Heart left ventricle (tissue), 16 donors: ENCODE measurements at regions not wholly inside any gene's neighbourhood (a gene's known extent, or its start where the extent isn't known, plus 50 kb on each side); places are given as distances from the start of the nearest gene placed in this dataset.

Experiments
- ATAC-seq, 4 donors: fragments of 200-7000 bp; cut with Tn5 transposase; one replicate each; pipeline ENCODE4 v1.9.1; 2020 to 2022; ENCODE audit warnings: moderate library complexity in 4 of 4, mild to moderate bottlenecking in 3 of 4, moderate number of reproducible peaks in 1 of 4
- DNase-seq, 5 donors: peaks; one replicate each; pipeline ENCODE4 v3.0.0-alpha.2; 2020
- H3K27ac ChIP-seq, 12 donors: fragments of 200-600 bp; sonication (generic) in 4 of 12; one replicate each; pipeline versions ENCODE4 v1.5.0 to v1.8.0; 2016 to 2022; ENCODE audit warnings: mild to moderate bottlenecking in 2 of 12
- H3K27me3 ChIP-seq, 9 donors: fragments of 200-600 bp; sonication (generic) in 2 of 9; one replicate each; pipeline versions ENCODE4 v1.5.1 to v1.8.0; 2016 to 2022; ENCODE audit warnings: mild to moderate bottlenecking in 3 of 9
- H3K36me3 ChIP-seq, 9 donors: fragments of 200-600 bp; sonication (generic) in 2 of 9; one replicate each; pipeline versions ENCODE4 v1.5.0 to v1.8.0; 2018 to 2022; ENCODE audit warnings: mild to moderate bottlenecking in 2 of 9
- H3K4me1 ChIP-seq, 12 donors: fragments of 200-600 bp; sonication (generic) in 4 of 12; one replicate each; pipeline versions ENCODE4 v1.5.0 to v1.8.0; 2016 to 2022; ENCODE audit warnings: mild to moderate bottlenecking in 3 of 12
- H3K4me3 ChIP-seq, 12 donors: fragments of 200-600 bp; sonication (generic) in 4 of 12; one replicate each; pipeline versions ENCODE4 v1.5.0 to v1.8.0; 2017 to 2022; ENCODE audit warnings: mild to moderate bottlenecking in 9 of 12, moderate library complexity in 4 of 12
- H3K9me3 ChIP-seq, 12 donors: fragments of 200-600 bp; sonication (generic) in 4 of 12; one replicate each; pipeline versions ENCODE4 v1.5.0 to v1.8.0; 2016 to 2022; ENCODE audit warnings: mild to moderate bottlenecking in 1 of 12
- POLR2A ChIP-seq, 2 donors: fragments of 450-650 bp; IDR thresholded peaks; one replicate each; pipeline ENCODE4 v1.6.1; 2017; ENCODE audit warnings: antibody characterized with exemption in 2 of 2, mild to moderate bottlenecking in 2 of 2, moderate library complexity in 2 of 2
- WGBS, 4 donors: extraction: QIAGEN DNeasy Blood & Tissue Kit in 2 of 4; methylation state at CpG; one replicate each; pipeline versions ENCODE4 v1.1.5 to v1.1.7; 2013 to 2018; 5-methylcytosine and 5-hydroxymethylcytosine counted together
- intact Hi-C, 10 donors: fragments of 100-400 bp; cut with DNase I; formaldehyde crosslinking; loops; one replicate each; pipeline versions ENCODE4 v1.11.1 to v1.14.2; 2022
- TF ChIP-seq, protein P1 (sequence below), 12 donors: fragments of 200-600 bp; sonication (generic) in 4 of 12; IDR thresholded peaks; one replicate each; pipeline versions ENCODE4 v1.5.0 to v1.8.0; 2018 to 2022; ENCODE audit warnings: antibody characterized with exemption in 12 of 12, mild to moderate bottlenecking in 5 of 12
- donor health status: ischemic (EF 13 %, LVEDD 7.1; RV severe dilation, severe dysfunction).
- donor health status: healthy with polysubstance abuse.
- donor health status: DM: no; HTN: yes; CAD: no.
- donor health status: DM: no; HTN: no; CAD: no.
- donor health status: ischemic (EF 25% LVEDD 6.9; RV normal size, moderate dysfunction).
- donor health status: ischemic (EF 25% LVEDD 5.7; RV mildly dilated, moderate dysfunction).
- donor health status: healthy.
- donor health status: DM: yes; HTN: yes; CAD: no.
- donor health status: ischemic (EF 35%, LVEDD 5.7; RV mildly dilated, moderate dysfunction).
- donor health status: nonischemic (EF 11% LVEDD 7.7; RV severe dilation, severe dysfunction).
- donor health status: DM: yes; HTN: yes; CAD: no.
- donor health status: PGD.
- donor health status: ischemic (EF 29% LVEDD 5.4; RV normal size, mild dysfunction).
- donor health status: nonischemic (EF 23%, LVEDD 6.1; RV moderate dilation, normal function).

- Histone ChIP-seq H3K4me3 (no peak overlapping the region), H3K36me3 (no peaks in the 10 kb centered on the region), H3K27me3 (no peaks in the 10 kb centered on the region), H3K4me1 (no peaks in the 10 kb centered on the region), H3K27ac (no peak overlapping the region), H3K9me3 (no peaks in the 10 kb centered on the region)
- ATAC-seq (no peak), DNase-seq (no peak)
- TF ChIP-seq, protein P1, sequence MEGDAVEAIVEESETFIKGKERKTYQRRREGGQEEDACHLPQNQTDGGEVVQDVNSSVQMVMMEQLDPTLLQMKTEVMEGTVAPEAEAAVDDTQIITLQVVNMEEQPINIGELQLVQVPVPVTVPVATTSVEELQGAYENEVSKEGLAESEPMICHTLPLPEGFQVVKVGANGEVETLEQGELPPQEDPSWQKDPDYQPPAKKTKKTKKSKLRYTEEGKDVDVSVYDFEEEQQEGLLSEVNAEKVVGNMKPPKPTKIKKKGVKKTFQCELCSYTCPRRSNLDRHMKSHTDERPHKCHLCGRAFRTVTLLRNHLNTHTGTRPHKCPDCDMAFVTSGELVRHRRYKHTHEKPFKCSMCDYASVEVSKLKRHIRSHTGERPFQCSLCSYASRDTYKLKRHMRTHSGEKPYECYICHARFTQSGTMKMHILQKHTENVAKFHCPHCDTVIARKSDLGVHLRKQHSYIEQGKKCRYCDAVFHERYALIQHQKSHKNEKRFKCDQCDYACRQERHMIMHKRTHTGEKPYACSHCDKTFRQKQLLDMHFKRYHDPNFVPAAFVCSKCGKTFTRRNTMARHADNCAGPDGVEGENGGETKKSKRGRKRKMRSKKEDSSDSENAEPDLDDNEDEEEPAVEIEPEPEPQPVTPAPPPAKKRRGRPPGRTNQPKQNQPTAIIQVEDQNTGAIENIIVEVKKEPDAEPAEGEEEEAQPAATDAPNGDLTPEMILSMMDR (IDR thresholded peaks at IDR 0.05): no peak
- TF ChIP-seq POLR2A (IDR thresholded peaks at IDR 0.05): no peak
- WGBS, 4 donors: 75 to 81% (median 81%) methylated on average over 2 of the region's 2 CpGs
- intact Hi-C loops: no loop called here
Observed at GRCh38 chr13:106143930-106144709, 391.3 kb downstream of the EFNB2 start.

GRCh38 chr13:106143392-106143791 is 392.1 kb downstream of the EFNB2 start:
- no peak for TF ChIP-seq POLR2A (IDR thresholded peaks at IDR 0.05)
- TF ChIP-seq, protein P1 (IDR thresholded peaks at IDR 0.05): no peak
- Histone ChIP-seq H3K27ac (no peak overlapping the region), H3K36me3 (no peaks in the 10 kb centered on the region), H3K4me3 (no peak overlapping the region), H3K4me1 (no peaks in the 10 kb centered on the region), H3K9me3 (no peaks in the 10 kb centered on the region), H3K27me3 (no peaks in the 10 kb centered on the region)
- intact Hi-C loops: no loop called here
- DNase-seq (no peak), ATAC-seq (no peak)
- WGBS, 4 donors: 68 to 83% (median 74%) methylated on average over 2 of the region's 2 CpGs

- peaks cover 0 to 4% (median 0%) of the 10 kb centered on the region in 12 donors for H3K9me3 ChIP-seq
- no peak overlapping the region for H3K4me3 ChIP-seq
- H3K36me3 ChIP-seq: no peaks in the 10 kb centered on the region
- 81 to 94% (median 90%) methylated on average over 1 of the region's 1 CpG for WGBS, 4 donors
- ATAC-seq: no peak
- DNase-seq: no peak
- no peak for TF ChIP-seq POLR2A (IDR thresholded peaks at IDR 0.05)
- TF ChIP-seq, protein P1 (IDR thresholded peaks at IDR 0.05): no peak
- H3K27ac ChIP-seq: no peak overlapping the region
- H3K4me1 ChIP-seq: no peaks in the 10 kb centered on the region
- intact Hi-C loops: no loop called here
- H3K27me3 ChIP-seq: no peaks in the 10 kb centered on the region
Observed at GRCh38 chr13:106140476-106140875, 395.0 kb downstream of the EFNB2 start.

DNA sequence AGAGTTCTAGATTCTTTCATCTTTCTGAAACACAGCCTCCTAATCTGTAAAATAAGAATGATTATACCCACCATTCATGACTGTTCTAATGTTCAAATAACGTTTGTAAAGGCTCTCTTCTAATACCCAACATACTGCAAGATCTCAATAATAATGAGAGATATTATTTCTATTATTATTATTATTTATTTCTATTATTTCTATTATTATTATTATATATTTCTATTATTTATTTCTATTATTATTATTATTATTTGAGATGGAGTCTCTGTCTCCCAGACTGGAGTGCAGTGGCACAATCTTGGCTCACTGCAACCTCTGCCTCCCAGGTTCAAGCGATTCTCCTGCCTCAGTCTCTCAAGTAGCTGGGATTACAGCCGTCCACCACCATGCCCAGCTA is 395.5 kb downstream of the EFNB2 start:
- no peaks in the 10 kb centered on the region for H3K4me1 ChIP-seq
- no peak overlapping the region for H3K27ac ChIP-seq
- H3K36me3 ChIP-seq: no peaks in the 10 kb centered on the region
- peaks cover 0 to 4% (median 0%) of the 10 kb centered on the region in 12 donors for H3K9me3 ChIP-seq
- no peak for ATAC-seq
- H3K4me3 ChIP-seq: no peak overlapping the region
- 89 to 93% (median 92%) methylated on average over 3 of the region's 3 CpGs for WGBS, 4 donors
- DNase-seq: no peak
- H3K27me3 ChIP-seq: no peaks in the 10 kb centered on the region
- no peak for TF ChIP-seq POLR2A (IDR thresholded peaks at IDR 0.05)
- TF ChIP-seq, protein P1 (IDR thresholded peaks at IDR 0.05): no peak
- intact Hi-C loops: no loop called here
